ENCODE measurements at regions not wholly inside any gene's neighbourhood (a gene's known extent, or its start where the extent isn't known, plus 50 kb on each side); places are given as distances from the start of the nearest gene placed in this dataset.

GRCh38 chr4:170698334-170698733 lies 608.6 kb upstream of the AADAT start:
- H3K9ac ChIP-seq (ENCODE audit: low read length) = no peak overlapping the region
- no peak for ATAC-seq
- no peaks in the 10 kb centered on the region for H3K79me2 ChIP-seq (ENCODE audit: insufficient read depth, low read length)
- ChIA-PET CTCF (no interaction called here), RAD21 (ENCODE audit: low non-redundant PET in 1 of 2, low total read pairs in 2 of 2, uncharacterized antibody in 2 of 2, unreplicated experiment in 2 of 2) (no interaction called here), POLR2A (no interaction called here)
- no peak for DNase-seq (ENCODE audit: low read depth, low spot score)
- H3K4me3 ChIP-seq (replicated peaks in 1 of 2; ENCODE audit: low read depth in 1 of 2, low read length in 2 of 2) = no peak overlapping the region
- H3K4me2 ChIP-seq (ENCODE audit: low read length) = no peak overlapping the region
- no peak overlapping the region for H2AFZ ChIP-seq (ENCODE audit: low read depth, low read length, poor library complexity, severe bottlenecking)
- BruUV-seq (replicated peaks) = no TSS peak
- TF ChIP-seq SRF (IDR thresholded peaks at IDR 0.05; ENCODE audit: low read depth) (no peak), MAX (IDR thresholded peaks at IDR 0.05) (no peak), POLR2A (IDR thresholded peaks at IDR 0.05; ENCODE audit: borderline replicate concordance, extremely low read depth, insufficient read depth, insufficient read length) (no peak), SIN3A (IDR thresholded peaks at IDR 0.05; ENCODE audit: low read depth) (no peak), RAD21 (IDR thresholded peaks at IDR 0.05; ENCODE audit: low read depth) (no peak), YY1 (IDR thresholded peaks at IDR 0.05; ENCODE audit: extremely low read depth, insufficient replicate concordance, low read depth, low read length) (no peak), EZH2phosphoT487 (IDR thresholded peaks at IDR 0.05; ENCODE audit: borderline replicate concordance) (no peak), POLR2AphosphoS5 (IDR thresholded peaks at IDR 0.05; ENCODE audit: low read depth, low read length) (no peak), JUND (IDR thresholded peaks at IDR 0.05) (no peak), ATF3 (IDR thresholded peaks at IDR 0.05) (no peak), CTCF (IDR thresholded peaks at IDR 0.05 in 2 of 3, conservative IDR thresholded peaks at IDR 0.05 in 1 of 3; ENCODE audit: borderline replicate concordance in 1 of 3, insufficient read depth in 1 of 3, low read depth in 2 of 3, low read length in 2 of 3) (no peak), CBX3 (IDR thresholded peaks at IDR 0.05; ENCODE audit: low read depth) (no peak), ZBTB33 (IDR thresholded peaks at IDR 0.05; ENCODE audit: extremely low read depth, insufficient replicate concordance, low read length) (no peak), CEBPB (IDR thresholded peaks at IDR 0.05; ENCODE audit: low read depth) (no peak), SP1 (IDR thresholded peaks at IDR 0.05; ENCODE audit: low read depth) (no peak), EGR1 (IDR thresholded peaks at IDR 0.05; ENCODE audit: low read depth) (no peak), ZFX (IDR thresholded peaks at IDR 0.05) (no peak), ELF1 (IDR thresholded peaks at IDR 0.05; ENCODE audit: borderline replicate concordance, low read depth) (no peak), TCF7L2 (IDR thresholded peaks at IDR 0.05; ENCODE audit: borderline replicate concordance, extremely low read depth, insufficient read depth, insufficient read length) (no peak), FOSL1 (IDR thresholded peaks at IDR 0.05; ENCODE audit: low read depth) (no peak)
- intact Hi-C loops (cut with micrococcal nuclease) = no loop called here
- no peaks in the 10 kb centered on the region for H3K4me1 ChIP-seq (ENCODE audit: control insufficient read depth in 1 of 2, insufficient read depth in 2 of 2, low read length in 2 of 2)
- H4K20me1 ChIP-seq (ENCODE audit: insufficient read depth) = no peaks in the 10 kb centered on the region
- H3K9me2 ChIP-seq (ENCODE audit: insufficient read depth) = no peaks in the 10 kb centered on the region
- H3K36me3 ChIP-seq (ENCODE audit: control insufficient read depth in 1 of 2, insufficient read depth in 2 of 2, low read length in 2 of 2) = no peaks in the 10 kb centered on the region
- no peak overlapping the region for H3K27ac ChIP-seq (ENCODE audit: low read depth, low read length)
- H3K27me3 ChIP-seq (ENCODE audit: insufficient read depth, low read length) = no peaks in the 10 kb centered on the region
- H3K9me3 ChIP-seq (ENCODE audit: control insufficient read depth in 1 of 2, insufficient read depth in 1 of 2, low read depth in 1 of 2, low read length in 2 of 2) = no peaks in the 10 kb centered on the region
